Osteoblast (primary cell): ENCODE measurements at regions not wholly inside any gene's neighbourhood (a gene's known extent, or its start where the extent isn't known, plus 50 kb on each side); places are given as distances from the start of the nearest gene placed in this dataset.

ENCODE experiments used
- DNase-seq: peaks from one replicate; pipeline ENCODE4 v3.0.0; 2011; ENCODE audit warnings: low spot score, mixed read lengths; ENCODE audit not compliant: insufficient read length; ENCODE audit errors: missing footprints
- H2AFZ ChIP-seq: 2 replicates; pipeline ENCODE4 v1.6.0; 2011; ENCODE audit warnings: mild to moderate bottlenecking, low read length
- H3K27ac ChIP-seq: 2 replicates; pipeline ENCODE4 v1.5.1; 2011; ENCODE audit warnings: mild to moderate bottlenecking, low read depth, low read length, moderate library complexity
- H3K27me3 ChIP-seq: 2 replicates; pipeline ENCODE4 v1.6.0; 2012; ENCODE audit warnings: mild to moderate bottlenecking, control low read depth, inconsistent platforms, low read length, moderate library complexity; ENCODE audit not compliant: insufficient read depth
- H3K36me3 ChIP-seq: 2 replicates; pipeline ENCODE4 v1.5.1; 2011; ENCODE audit warnings: mild to moderate bottlenecking, low read length, control low read depth, moderate library complexity; ENCODE audit not compliant: insufficient read depth
- H3K4me1 ChIP-seq: 2 replicates; pipeline ENCODE4 v1.5.1; 2011; ENCODE audit warnings: mild to moderate bottlenecking, low read length, control low read depth, moderate library complexity; ENCODE audit not compliant: insufficient read depth
- H3K4me2 ChIP-seq: 2 replicates; pipeline ENCODE4 v1.6.0; 2011; ENCODE audit warnings: mild to moderate bottlenecking, low read length; ENCODE audit not compliant: insufficient read depth
- H3K4me3 ChIP-seq: fragments of 200-600 bp; sonication (generic); 3 replicates; pipeline ENCODE4 v1.5.1; 2012; ENCODE audit warnings: mild to moderate bottlenecking, low read length, inconsistent platforms; ENCODE audit not compliant: insufficient read depth
- H3K79me2 ChIP-seq: 2 replicates; pipeline ENCODE4 v1.6.0; 2012; ENCODE audit warnings: mild to moderate bottlenecking, low read length, control low read depth, inconsistent platforms; ENCODE audit not compliant: insufficient read depth
- H3K9me3 ChIP-seq: 2 replicates; pipeline ENCODE4 v1.5.1; 2011; ENCODE audit warnings: low read depth, low read length, control low read depth
- H4K20me1 ChIP-seq: 2 replicates; pipeline ENCODE4 v1.6.0; 2012; ENCODE audit warnings: mild to moderate bottlenecking, low read length, control low read depth; ENCODE audit not compliant: insufficient read depth
- TF ChIP-seq, protein P1 (sequence below): IDR thresholded peaks from 2 replicates; pipeline ENCODE4 v1.5.1; 2011; ENCODE audit warnings: mild to moderate bottlenecking, low read depth, low read length, moderate library complexity; ENCODE audit errors: extremely low read depth

DNA sequence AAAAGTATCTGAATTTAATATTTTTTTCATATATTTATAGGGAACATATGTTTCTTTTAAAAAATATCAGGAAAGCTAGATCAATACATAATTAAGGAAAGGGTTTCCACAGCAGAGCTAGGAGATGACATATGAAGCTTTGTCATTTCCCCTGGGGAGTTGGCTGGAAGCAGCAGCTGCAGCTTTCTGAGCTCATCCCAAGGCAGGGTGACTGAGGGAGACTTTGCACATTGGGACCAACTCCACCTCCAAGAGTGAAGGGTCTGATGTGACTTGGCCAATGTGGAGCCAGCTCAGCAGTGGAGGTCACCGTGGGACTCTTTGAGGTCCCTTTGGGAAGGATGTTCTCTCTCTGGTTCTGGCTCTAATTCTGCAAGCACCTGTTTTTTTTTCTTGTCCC is 315.1 kb downstream of the RDH14 start:
- Histone ChIP-seq H3K4me2 (no peak overlapping the region), H3K4me1 (no peaks in the 10 kb centered on the region), H3K9me3 (no peaks in the 10 kb centered on the region), H2AFZ (no peak overlapping the region), H3K79me2 (no peaks in the 10 kb centered on the region), H3K27me3 (no peaks in the 10 kb centered on the region), H3K36me3 (no peaks in the 10 kb centered on the region), H3K4me3 (no peak overlapping the region), H3K27ac (no peak overlapping the region), H4K20me1 (no peaks in the 10 kb centered on the region)
- TF ChIP-seq, protein P1, sequence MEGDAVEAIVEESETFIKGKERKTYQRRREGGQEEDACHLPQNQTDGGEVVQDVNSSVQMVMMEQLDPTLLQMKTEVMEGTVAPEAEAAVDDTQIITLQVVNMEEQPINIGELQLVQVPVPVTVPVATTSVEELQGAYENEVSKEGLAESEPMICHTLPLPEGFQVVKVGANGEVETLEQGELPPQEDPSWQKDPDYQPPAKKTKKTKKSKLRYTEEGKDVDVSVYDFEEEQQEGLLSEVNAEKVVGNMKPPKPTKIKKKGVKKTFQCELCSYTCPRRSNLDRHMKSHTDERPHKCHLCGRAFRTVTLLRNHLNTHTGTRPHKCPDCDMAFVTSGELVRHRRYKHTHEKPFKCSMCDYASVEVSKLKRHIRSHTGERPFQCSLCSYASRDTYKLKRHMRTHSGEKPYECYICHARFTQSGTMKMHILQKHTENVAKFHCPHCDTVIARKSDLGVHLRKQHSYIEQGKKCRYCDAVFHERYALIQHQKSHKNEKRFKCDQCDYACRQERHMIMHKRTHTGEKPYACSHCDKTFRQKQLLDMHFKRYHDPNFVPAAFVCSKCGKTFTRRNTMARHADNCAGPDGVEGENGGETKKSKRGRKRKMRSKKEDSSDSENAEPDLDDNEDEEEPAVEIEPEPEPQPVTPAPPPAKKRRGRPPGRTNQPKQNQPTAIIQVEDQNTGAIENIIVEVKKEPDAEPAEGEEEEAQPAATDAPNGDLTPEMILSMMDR, result no peak
- peak; percentile 52 for DNase-seq

DNA sequence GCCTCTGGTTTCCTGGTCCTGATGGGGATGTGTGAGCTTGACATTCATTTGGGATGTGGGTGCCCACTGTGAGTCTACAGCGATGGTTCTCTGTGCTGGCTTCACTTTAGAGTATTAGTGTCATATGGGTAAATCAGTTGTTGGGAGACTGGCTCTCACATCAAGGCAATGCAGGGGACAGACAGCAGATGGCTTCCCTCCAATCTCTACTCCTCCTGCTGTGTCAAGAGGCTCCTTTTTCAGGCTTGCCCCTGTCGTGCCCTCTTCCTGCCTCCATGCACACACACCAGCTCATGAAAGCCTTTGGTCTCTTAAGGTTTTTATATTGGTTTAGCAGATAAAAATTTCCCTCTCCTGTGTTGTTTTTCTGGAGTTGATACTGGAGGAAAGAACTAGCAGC is 315.6 kb downstream of the RDH14 start:
- H3K4me2 ChIP-seq, result no peak overlapping the region
- no peak for DNase-seq
- H3K36me3 ChIP-seq, result no peaks in the 10 kb centered on the region
- H3K79me2 ChIP-seq, result no peaks in the 10 kb centered on the region
- no peaks in the 10 kb centered on the region for H3K9me3 ChIP-seq
- H4K20me1 ChIP-seq, result no peaks in the 10 kb centered on the region
- H2AFZ ChIP-seq, result no peak overlapping the region
- H3K27ac ChIP-seq, result no peak overlapping the region
- no peak overlapping the region for H3K4me3 ChIP-seq
- no peaks in the 10 kb centered on the region for H3K27me3 ChIP-seq
- no peaks in the 10 kb centered on the region for H3K4me1 ChIP-seq
- TF ChIP-seq, protein P1, result no peak

DNA sequence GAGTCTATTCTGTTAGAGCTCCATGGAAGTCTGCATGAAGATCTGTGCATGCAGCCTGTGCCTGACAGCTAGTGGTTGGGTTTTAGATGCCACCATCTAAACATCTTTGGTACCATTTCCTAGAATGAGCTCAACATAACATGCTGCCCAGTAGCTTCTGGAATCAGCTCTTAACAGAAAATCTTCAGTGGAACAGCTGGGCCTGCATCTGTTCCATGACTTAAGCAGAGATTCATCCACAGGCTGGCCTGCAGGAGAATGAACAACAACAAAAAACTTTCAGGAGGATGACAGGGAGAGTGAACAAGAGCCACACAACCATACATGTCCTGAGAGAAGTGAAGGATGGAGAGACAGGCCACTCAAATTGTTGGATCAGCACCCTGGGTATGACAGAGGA is 316.6 kb downstream of the RDH14 start:
- Histone ChIP-seq H3K4me2 (no peak overlapping the region), H2AFZ (no peak overlapping the region), H3K27me3 (no peaks in the 10 kb centered on the region), H3K27ac (no peak overlapping the region), H3K9me3 (no peaks in the 10 kb centered on the region), H3K4me1 (no peaks in the 10 kb centered on the region), H3K79me2 (no peaks in the 10 kb centered on the region), H3K36me3 (no peaks in the 10 kb centered on the region), H4K20me1 (no peaks in the 10 kb centered on the region), H3K4me3 (no peak overlapping the region)
- DNase-seq, result no peak
- TF ChIP-seq, protein P1, result no peak

DNA sequence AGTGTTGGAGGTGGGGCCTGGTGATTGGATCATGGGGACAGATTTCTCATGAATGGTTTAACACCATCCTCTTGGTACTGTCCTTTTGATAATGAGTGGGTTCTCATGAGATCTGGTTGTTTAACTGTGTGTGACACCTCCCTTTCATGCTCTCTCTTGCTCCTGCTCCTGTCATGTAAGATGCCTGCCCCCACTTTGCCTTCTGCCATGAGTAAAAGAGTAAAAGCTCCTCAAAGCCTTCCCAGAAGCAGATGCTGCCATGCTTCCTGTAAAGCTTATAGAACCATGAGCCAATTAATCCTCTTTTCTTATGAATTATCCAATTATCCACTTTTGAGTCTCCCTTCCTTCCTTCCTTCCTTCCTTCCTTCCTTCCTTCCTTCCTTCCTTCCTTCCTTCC is 317.7 kb downstream of the RDH14 start:
- H3K4me2 ChIP-seq, result no peak overlapping the region
- no peaks in the 10 kb centered on the region for H4K20me1 ChIP-seq
- DNase-seq, result no peak
- no peaks in the 10 kb centered on the region for H3K9me3 ChIP-seq
- H3K36me3 ChIP-seq, result no peaks in the 10 kb centered on the region
- no peak overlapping the region for H3K4me3 ChIP-seq
- no peak overlapping the region for H3K27ac ChIP-seq
- no peaks in the 10 kb centered on the region for H3K4me1 ChIP-seq
- H3K27me3 ChIP-seq, result no peaks in the 10 kb centered on the region
- no peaks in the 10 kb centered on the region for H3K79me2 ChIP-seq
- H2AFZ ChIP-seq, result no peak overlapping the region
- TF ChIP-seq, protein P1, result no peak
